ENCODE measurements at regions not wholly inside any gene's neighbourhood (a gene's known extent, or its start where the extent isn't known, plus 50 kb on each side); places are given as distances from the start of the nearest gene placed in this dataset.
A peak's percentile ranks its signal among the peaks of the same experiment; 100 is the strongest.

DNA sequence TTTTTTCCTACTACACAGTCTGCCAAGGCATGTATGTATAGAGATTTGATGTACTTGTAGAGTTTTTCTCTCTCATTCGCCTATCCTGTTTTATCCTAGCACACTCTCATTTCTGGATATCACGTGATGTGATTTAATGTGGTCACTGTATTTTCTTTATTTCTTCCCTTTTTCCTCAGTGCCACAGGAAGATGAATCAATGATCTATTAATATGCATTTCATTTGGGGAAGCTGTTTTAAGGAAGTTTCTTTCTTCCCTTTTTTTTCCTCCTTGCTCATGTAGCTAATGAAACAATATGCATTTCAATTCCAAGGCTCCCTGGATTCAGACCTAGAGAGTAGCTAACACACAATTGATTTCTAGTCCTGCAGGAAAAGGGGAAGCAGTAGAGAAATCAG is 506.3 kb upstream of the WWC1 start:
- Histone ChIP-seq H3K36me3 (ENCODE audit: low read depth) (no peaks in the 10 kb centered on the region), H3K9ac (no peak overlapping the region), H3K79me2 (ENCODE audit: insufficient read depth) (peaks cover 69% of the 10 kb centered on the region), H3K27me3 (replicated peaks; ENCODE audit: insufficient read depth) (no peaks in the 10 kb centered on the region), H2AFZ (no peak overlapping the region), H3K4me2 (ENCODE audit: unreplicated experiment) (no peak overlapping the region), H3K9me3 (ENCODE audit: low read depth) (no peaks in the 10 kb centered on the region), H3K4me3 (no peak overlapping the region), H3F3A (ENCODE audit: insufficient read depth) (peaks cover 54% of the 10 kb centered on the region), H3K4me1 (ENCODE audit: insufficient read depth) (peaks cover 46% of the 10 kb centered on the region), H4K20me1 (ENCODE audit: insufficient read depth) (no peaks in the 10 kb centered on the region), H3K9me2 (ENCODE audit: insufficient read depth) (no peaks in the 10 kb centered on the region), H3K27ac (peak overlapping the region; percentile 75; the same call in 1 of the 2 replicates)
- TF ChIP-seq EZH2 (IDR thresholded peaks at IDR 0.05; ENCODE audit: insufficient read depth, poor library complexity, severe bottlenecking) (no peak), EZH2phosphoT487 (IDR thresholded peaks at IDR 0.05; ENCODE audit: insufficient read depth, low read depth) (no peak)
- DNase-seq, result no peak
- 94 to 96% methylated on average over 2 of the region's 2 CpGs for WGBS, 2 experiments (ENCODE audit: low coverage in 1 of 2, low lambda C conversion rate in 2 of 2, missing lambda C conversion rate in 2 of 2)
- in situ Hi-C loops (cut with MboI), result no loop called here

DNA sequence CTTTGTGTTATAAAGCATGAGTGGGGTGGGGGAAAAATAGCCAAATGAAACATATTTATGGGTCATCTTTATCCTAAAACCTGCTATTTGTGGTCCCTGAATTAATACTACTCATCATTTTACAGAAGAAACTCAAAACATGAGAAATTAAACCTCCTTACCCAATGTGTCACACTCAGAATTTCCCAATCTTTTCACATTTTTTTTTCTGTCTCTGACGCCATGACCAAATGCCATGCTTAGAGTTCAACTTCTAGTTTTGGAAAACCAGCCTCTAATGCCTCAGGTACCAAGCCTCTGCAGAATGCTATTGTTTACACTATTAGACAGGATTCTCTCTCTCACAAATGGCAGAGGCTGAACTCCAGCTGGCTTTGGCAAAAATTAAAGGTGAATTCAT is 505.5 kb upstream of the WWC1 start:
- Histone ChIP-seq H3K9me3 (ENCODE audit: low read depth) (no peaks in the 10 kb centered on the region), H3F3A (ENCODE audit: insufficient read depth) (peaks cover 62% of the 10 kb centered on the region), H3K36me3 (ENCODE audit: low read depth) (no peaks in the 10 kb centered on the region), H3K79me2 (ENCODE audit: insufficient read depth) (peaks cover 67% of the 10 kb centered on the region), H3K4me3 (no peak overlapping the region), H2AFZ (no peak overlapping the region), H4K20me1 (ENCODE audit: insufficient read depth) (no peaks in the 10 kb centered on the region), H3K27me3 (replicated peaks; ENCODE audit: insufficient read depth) (no peaks in the 10 kb centered on the region), H3K27ac (peak overlapping the region; percentile 75), H3K9ac (peak overlapping the region; percentile 40), H3K9me2 (ENCODE audit: insufficient read depth) (no peaks in the 10 kb centered on the region), H3K4me1 (ENCODE audit: insufficient read depth) (peaks cover 54% of the 10 kb centered on the region), H3K4me2 (ENCODE audit: unreplicated experiment) (peak overlapping the region; percentile 31)
- DNase-seq, result peak; percentile 50
- WGBS, 2 experiments (ENCODE audit: low coverage in 1 of 2, low lambda C conversion rate in 2 of 2, missing lambda C conversion rate in 2 of 2), result 78 to 91% methylated on average over 1 of the region's 1 CpG
- TF ChIP-seq EZH2 (IDR thresholded peaks at IDR 0.05; ENCODE audit: insufficient read depth, poor library complexity, severe bottlenecking) (no peak), EZH2phosphoT487 (IDR thresholded peaks at IDR 0.05; ENCODE audit: insufficient read depth, low read depth) (no peak)
- in situ Hi-C loops (cut with MboI), result no loop called here

DNA sequence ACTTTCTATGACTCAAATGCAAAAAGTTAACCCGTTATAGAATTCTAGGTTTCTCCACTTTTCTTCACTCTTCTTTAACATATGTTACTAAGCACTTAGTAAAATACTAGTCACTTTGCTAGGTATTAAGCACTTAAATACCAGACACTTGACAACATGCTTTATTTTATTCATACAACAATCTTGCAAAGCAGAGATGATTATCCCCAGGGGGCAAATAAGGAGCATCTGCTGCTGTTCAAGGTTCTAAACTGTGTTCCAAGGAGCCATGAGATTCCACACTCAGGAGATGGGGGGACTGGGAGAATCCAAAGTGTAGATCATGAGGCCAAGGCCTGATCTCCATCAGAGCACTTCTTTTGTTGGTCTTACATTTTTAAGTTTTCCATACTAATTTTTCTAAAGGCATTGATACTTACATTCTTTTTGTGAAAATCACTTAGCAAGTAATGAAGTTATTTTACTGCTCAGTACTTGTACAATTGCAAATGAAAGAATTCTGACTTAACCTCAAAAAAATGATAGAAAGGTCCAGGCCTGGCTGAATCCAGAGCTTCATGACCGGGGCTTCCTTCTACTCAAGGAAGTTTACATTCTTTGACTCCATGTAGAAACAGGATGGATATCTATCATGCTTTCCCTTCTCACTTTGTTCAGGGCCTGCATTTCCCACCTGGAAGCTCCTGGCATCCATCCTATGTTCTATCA is 504.4 kb upstream of the WWC1 start:
- H3K9ac ChIP-seq, result peak overlapping the region; percentile 40; the same call in 1 of the 2 replicates
- H3F3A ChIP-seq (ENCODE audit: insufficient read depth), result peaks cover 66% of the 10 kb centered on the region
- in situ Hi-C loops (cut with MboI), result no loop called here
- H3K9me2 ChIP-seq (ENCODE audit: insufficient read depth), result no peaks in the 10 kb centered on the region
- peak overlapping the region; percentile 75 for H3K27ac ChIP-seq
- H3K4me3 ChIP-seq, result no peak overlapping the region
- H3K4me2 ChIP-seq (ENCODE audit: unreplicated experiment), result peak overlapping the region; percentile 31
- H3K36me3 ChIP-seq (ENCODE audit: low read depth), result no peaks in the 10 kb centered on the region
- H3K4me1 ChIP-seq (ENCODE audit: insufficient read depth), result peaks cover 63% of the 10 kb centered on the region
- 17 to 18% methylated on average over 2 of the region's 2 CpGs for WGBS, 2 experiments (ENCODE audit: low coverage in 1 of 2, low lambda C conversion rate in 2 of 2, missing lambda C conversion rate in 2 of 2)
- no peaks in the 10 kb centered on the region for H3K9me3 ChIP-seq (ENCODE audit: low read depth)
- TF ChIP-seq EZH2 (IDR thresholded peaks at IDR 0.05; ENCODE audit: insufficient read depth, poor library complexity, severe bottlenecking) (no peak), EZH2phosphoT487 (IDR thresholded peaks at IDR 0.05; ENCODE audit: insufficient read depth, low read depth) (no peak)
- DNase-seq, result peak; percentile 61
- H4K20me1 ChIP-seq (ENCODE audit: insufficient read depth), result no peaks in the 10 kb centered on the region
- peak overlapping the region; percentile 23; the same call in 1 of the 2 replicates for H2AFZ ChIP-seq
- H3K79me2 ChIP-seq (ENCODE audit: insufficient read depth), result peaks cover 62% of the 10 kb centered on the region
- no peaks in the 10 kb centered on the region for H3K27me3 ChIP-seq (replicated peaks; ENCODE audit: insufficient read depth)

DNA sequence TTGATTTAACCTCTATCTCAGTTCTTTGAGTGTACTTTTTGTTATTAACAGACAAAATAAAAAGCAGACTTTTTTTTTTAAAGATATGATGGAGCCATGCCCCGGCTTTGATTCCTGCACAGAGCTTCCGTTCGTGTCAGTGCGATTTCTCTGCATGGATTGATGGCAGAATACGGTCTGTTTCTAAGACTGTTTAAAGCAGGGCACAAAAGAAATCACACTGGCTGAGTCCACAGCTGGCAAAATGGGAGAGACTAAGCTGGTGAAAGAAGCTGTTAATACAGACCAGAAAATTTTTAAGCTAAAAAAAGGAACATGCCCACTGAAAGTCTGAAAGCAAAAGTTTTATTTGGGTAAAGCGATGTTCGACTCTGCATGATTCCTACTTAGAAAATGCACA is 501.4 kb upstream of the WWC1 start:
- Histone ChIP-seq H4K20me1 (ENCODE audit: insufficient read depth) (no peaks in the 10 kb centered on the region), H3K9me3 (ENCODE audit: low read depth) (no peaks in the 10 kb centered on the region), H3K4me3 (peak overlapping the region; percentile 20), H2AFZ (no peak overlapping the region; the same call in 1 of the 2 replicates), H3K9me2 (ENCODE audit: insufficient read depth) (no peaks in the 10 kb centered on the region), H3K79me2 (ENCODE audit: insufficient read depth) (peaks cover 60% of the 10 kb centered on the region), H3K27me3 (replicated peaks; ENCODE audit: insufficient read depth) (no peaks in the 10 kb centered on the region), H3F3A (ENCODE audit: insufficient read depth) (peaks cover 61% of the 10 kb centered on the region), H3K36me3 (ENCODE audit: low read depth) (no peaks in the 10 kb centered on the region), H3K9ac (peak overlapping the region; percentile 34), H3K27ac (peak overlapping the region; percentile 52), H3K4me2 (ENCODE audit: unreplicated experiment) (peak overlapping the region; percentile 36), H3K4me1 (ENCODE audit: insufficient read depth) (peaks cover 57% of the 10 kb centered on the region)
- no peak for TF ChIP-seq EZH2 (IDR thresholded peaks at IDR 0.05; ENCODE audit: insufficient read depth, poor library complexity, severe bottlenecking)
- TF ChIP-seq EZH2phosphoT487 (IDR thresholded peaks at IDR 0.05; ENCODE audit: insufficient read depth, low read depth), result no peak
- DNase-seq, result no peak
- in situ Hi-C loops (cut with MboI), result no loop called here
- 53 to 61% methylated on average over 7 of the region's 7 CpGs for WGBS, 2 experiments (ENCODE audit: low coverage in 1 of 2, low lambda C conversion rate in 2 of 2, missing lambda C conversion rate in 2 of 2)
